ENCODE measurements at regions not wholly inside any gene's neighbourhood (a gene's known extent, or its start where the extent isn't known, plus 50 kb on each side); places are given as distances from the start of the nearest gene placed in this dataset.

DNA sequence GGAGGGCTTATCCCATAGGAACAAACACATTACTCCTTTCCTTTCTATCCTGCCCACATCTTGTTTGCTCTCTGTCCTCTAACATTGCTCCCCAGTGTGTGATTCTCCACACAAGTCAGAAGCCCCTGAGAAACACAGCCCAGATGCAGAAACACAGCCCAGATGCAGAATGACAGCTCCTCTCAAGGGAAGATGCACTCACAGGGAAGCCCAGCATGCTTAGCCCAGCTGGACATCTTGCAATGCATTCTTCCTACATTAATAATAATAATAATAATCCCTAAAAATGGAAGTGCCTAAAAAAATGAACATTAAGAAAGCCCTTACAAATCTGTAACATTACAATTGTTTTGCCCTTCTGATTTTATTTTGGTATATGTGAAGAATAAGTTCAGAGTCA is 172.1 kb downstream of the CBLN2 start:
- peaks cover 63% of the 10 kb centered on the region for H3K36me3 Mint-ChIP-seq
- H3K27me3 Mint-ChIP-seq (ENCODE audit: low read depth): peaks cover 6% of the 10 kb centered on the region; the same call in 1 of the 2 replicates
- no peak overlapping the region for H3K4me3 Mint-ChIP-seq
- DNase-seq (ENCODE audit: low spot score) (no peak), ATAC-seq (no peak)
- TF ChIP-seq, protein P1, sequence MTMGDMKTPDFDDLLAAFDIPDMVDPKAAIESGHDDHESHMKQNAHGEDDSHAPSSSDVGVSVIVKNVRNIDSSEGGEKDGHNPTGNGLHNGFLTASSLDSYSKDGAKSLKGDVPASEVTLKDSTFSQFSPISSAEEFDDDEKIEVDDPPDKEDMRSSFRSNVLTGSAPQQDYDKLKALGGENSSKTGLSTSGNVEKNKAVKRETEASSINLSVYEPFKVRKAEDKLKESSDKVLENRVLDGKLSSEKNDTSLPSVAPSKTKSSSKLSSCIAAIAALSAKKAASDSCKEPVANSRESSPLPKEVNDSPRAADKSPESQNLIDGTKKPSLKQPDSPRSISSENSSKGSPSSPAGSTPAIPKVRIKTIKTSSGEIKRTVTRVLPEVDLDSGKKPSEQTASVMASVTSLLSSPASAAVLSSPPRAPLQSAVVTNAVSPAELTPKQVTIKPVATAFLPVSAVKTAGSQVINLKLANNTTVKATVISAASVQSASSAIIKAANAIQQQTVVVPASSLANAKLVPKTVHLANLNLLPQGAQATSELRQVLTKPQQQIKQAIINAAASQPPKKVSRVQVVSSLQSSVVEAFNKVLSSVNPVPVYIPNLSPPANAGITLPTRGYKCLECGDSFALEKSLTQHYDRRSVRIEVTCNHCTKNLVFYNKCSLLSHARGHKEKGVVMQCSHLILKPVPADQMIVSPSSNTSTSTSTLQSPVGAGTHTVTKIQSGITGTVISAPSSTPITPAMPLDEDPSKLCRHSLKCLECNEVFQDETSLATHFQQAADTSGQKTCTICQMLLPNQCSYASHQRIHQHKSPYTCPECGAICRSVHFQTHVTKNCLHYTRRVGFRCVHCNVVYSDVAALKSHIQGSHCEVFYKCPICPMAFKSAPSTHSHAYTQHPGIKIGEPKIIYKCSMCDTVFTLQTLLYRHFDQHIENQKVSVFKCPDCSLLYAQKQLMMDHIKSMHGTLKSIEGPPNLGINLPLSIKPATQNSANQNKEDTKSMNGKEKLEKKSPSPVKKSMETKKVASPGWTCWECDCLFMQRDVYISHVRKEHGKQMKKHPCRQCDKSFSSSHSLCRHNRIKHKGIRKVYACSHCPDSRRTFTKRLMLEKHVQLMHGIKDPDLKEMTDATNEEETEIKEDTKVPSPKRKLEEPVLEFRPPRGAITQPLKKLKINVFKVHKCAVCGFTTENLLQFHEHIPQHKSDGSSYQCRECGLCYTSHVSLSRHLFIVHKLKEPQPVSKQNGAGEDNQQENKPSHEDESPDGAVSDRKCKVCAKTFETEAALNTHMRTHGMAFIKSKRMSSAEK (CRISPR knock-in tag; IDR thresholded peaks at IDR 0.05; ENCODE audit: borderline replicate concordance): no peak
- TF ChIP-seq TP53 (CRISPR knock-in tag; IDR thresholded peaks at IDR 0.05) (no peak), NFATC4 (CRISPR knock-in tag; IDR thresholded peaks at IDR 0.05) (no peak)
- POLR2A ChIA-PET: no interaction called here
- no peaks in the 10 kb centered on the region for H3K4me1 Mint-ChIP-seq
- CTCF ChIA-PET: no interaction called here
- H3K27ac Mint-ChIP-seq: no peak overlapping the region
- H3K9me3 Mint-ChIP-seq: peaks cover 76% of the 10 kb centered on the region

DNA sequence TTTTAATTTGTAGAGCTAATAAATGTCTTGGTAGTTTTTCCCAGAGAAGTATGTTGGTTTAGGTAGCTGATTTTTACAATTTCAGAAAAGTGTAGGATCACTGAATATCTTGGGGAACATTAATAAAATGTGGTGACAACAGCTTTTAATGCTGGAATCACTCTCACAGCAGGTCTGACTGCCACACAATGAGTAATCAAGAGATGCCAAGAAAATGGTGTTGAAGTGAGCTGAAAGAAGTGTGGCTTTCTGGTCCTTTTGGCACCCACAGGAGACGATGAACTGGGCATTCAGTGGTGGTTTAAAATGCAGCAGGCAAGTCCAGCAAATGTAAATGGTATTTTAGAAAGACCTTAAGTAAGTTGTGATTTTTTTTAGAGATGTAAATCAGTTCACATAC is 175.8 kb downstream of the CBLN2 start:
- ATAC-seq: no peak
- H3K27me3 Mint-ChIP-seq (ENCODE audit: low read depth): peaks cover 8% of the 10 kb centered on the region; the same call in 1 of the 2 replicates
- CTCF ChIA-PET: no interaction called here
- no peak overlapping the region for H3K4me3 Mint-ChIP-seq
- H3K9me3 Mint-ChIP-seq: peaks cover 67% of the 10 kb centered on the region
- POLR2A ChIA-PET: no interaction called here
- peaks cover 52% of the 10 kb centered on the region for H3K36me3 Mint-ChIP-seq
- H3K27ac Mint-ChIP-seq: no peak overlapping the region
- TF ChIP-seq, protein P2, sequence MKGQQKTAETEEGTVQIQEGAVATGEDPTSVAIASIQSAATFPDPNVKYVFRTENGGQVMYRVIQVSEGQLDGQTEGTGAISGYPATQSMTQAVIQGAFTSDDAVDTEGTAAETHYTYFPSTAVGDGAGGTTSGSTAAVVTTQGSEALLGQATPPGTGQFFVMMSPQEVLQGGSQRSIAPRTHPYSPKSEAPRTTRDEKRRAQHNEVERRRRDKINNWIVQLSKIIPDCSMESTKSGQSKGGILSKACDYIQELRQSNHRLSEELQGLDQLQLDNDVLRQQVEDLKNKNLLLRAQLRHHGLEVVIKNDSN (CRISPR knock-in tag; IDR thresholded peaks at IDR 0.05): no peak
- TF ChIP-seq NR2C2 (CRISPR knock-in tag; IDR thresholded peaks at IDR 0.05) (no peak), TCF7 (CRISPR knock-in tag; IDR thresholded peaks at IDR 0.05; ENCODE audit: low read depth) (no peak), JAZF1 (CRISPR knock-in tag; IDR thresholded peaks at IDR 0.05) (no peak), MXD4 (CRISPR knock-in tag; IDR thresholded peaks at IDR 0.05; ENCODE audit: borderline replicate concordance) (no peak)
- TF ChIP-seq, protein P3, sequence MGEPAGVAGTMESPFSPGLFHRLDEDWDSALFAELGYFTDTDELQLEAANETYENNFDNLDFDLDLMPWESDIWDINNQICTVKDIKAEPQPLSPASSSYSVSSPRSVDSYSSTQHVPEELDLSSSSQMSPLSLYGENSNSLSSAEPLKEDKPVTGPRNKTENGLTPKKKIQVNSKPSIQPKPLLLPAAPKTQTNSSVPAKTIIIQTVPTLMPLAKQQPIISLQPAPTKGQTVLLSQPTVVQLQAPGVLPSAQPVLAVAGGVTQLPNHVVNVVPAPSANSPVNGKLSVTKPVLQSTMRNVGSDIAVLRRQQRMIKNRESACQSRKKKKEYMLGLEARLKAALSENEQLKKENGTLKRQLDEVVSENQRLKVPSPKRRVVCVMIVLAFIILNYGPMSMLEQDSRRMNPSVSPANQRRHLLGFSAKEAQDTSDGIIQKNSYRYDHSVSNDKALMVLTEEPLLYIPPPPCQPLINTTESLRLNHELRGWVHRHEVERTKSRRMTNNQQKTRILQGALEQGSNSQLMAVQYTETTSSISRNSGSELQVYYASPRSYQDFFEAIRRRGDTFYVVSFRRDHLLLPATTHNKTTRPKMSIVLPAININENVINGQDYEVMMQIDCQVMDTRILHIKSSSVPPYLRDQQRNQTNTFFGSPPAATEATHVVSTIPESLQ (CRISPR knock-in tag; IDR thresholded peaks at IDR 0.05): no peak
- TF ChIP-seq, protein P4, sequence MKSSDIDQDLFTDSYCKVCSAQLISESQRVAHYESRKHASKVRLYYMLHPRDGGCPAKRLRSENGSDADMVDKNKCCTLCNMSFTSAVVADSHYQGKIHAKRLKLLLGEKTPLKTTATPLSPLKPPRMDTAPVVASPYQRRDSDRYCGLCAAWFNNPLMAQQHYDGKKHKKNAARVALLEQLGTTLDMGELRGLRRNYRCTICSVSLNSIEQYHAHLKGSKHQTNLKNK (CRISPR knock-in tag; IDR thresholded peaks at IDR 0.05): no peak
- TF ChIP-seq, protein P5, sequence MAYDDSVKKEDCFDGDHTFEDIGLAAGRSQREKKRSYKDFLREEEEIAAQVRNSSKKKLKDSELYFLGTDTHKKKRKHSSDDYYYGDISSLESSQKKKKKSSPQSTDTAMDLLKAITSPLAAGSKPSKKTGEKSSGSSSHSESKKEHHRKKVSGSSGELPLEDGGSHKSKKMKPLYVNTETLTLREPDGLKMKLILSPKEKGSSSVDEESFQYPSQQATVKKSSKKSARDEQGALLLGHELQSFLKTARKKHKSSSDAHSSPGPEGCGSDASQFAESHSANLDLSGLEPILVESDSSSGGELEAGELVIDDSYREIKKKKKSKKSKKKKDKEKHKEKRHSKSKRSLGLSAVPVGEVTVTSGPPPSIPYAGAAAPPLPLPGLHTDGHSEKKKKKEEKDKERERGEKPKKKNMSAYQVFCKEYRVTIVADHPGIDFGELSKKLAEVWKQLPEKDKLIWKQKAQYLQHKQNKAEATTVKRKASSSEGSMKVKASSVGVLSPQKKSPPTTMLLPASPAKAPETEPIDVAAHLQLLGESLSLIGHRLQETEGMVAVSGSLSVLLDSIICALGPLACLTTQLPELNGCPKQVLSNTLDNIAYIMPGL (CRISPR knock-in tag; IDR thresholded peaks at IDR 0.05): no peak
- no peaks in the 10 kb centered on the region for H3K4me1 Mint-ChIP-seq
- DNase-seq (ENCODE audit: low spot score): no peak

DNA sequence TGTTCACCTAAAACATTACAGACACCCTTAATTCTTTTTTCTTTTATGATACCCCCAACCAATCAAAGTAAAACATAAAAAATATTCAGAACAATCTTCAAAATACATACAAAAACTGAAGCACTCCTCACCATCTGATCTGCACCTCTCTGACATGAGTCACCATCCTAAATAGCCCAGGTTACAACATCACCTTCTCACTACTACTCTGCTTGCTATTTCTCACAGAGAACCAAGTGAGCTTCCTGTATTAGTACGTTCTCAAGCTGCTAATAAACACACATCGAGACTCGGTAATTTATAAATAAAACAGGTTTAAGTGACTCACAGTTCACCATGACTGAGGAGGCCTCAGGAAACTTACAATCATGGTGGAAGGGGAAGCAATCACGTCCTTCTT is 183.5 kb downstream of the CBLN2 start:
- ATAC-seq (no peak), DNase-seq (ENCODE audit: low spot score) (no peak)
- ChIA-PET POLR2A (no interaction called here), CTCF (no interaction called here)
- H3K9me3 Mint-ChIP-seq: peaks cover 73% of the 10 kb centered on the region
- H3K27ac Mint-ChIP-seq: no peak overlapping the region
- peaks cover 32% of the 10 kb centered on the region for H3K36me3 Mint-ChIP-seq
- H3K27me3 Mint-ChIP-seq (ENCODE audit: low read depth): peaks cover 17% of the 10 kb centered on the region
- H3K4me1 Mint-ChIP-seq: no peaks in the 10 kb centered on the region
- H3K4me3 Mint-ChIP-seq: no peak overlapping the region
- TF ChIP-seq ETV6 (CRISPR knock-in tag; IDR thresholded peaks at IDR 0.05) (no peak), FOXK1 (CRISPR knock-in tag; IDR thresholded peaks at IDR 0.05) (no peak), JAZF1 (CRISPR knock-in tag; IDR thresholded peaks at IDR 0.05) (no peak)
- TF ChIP-seq, protein P6, sequence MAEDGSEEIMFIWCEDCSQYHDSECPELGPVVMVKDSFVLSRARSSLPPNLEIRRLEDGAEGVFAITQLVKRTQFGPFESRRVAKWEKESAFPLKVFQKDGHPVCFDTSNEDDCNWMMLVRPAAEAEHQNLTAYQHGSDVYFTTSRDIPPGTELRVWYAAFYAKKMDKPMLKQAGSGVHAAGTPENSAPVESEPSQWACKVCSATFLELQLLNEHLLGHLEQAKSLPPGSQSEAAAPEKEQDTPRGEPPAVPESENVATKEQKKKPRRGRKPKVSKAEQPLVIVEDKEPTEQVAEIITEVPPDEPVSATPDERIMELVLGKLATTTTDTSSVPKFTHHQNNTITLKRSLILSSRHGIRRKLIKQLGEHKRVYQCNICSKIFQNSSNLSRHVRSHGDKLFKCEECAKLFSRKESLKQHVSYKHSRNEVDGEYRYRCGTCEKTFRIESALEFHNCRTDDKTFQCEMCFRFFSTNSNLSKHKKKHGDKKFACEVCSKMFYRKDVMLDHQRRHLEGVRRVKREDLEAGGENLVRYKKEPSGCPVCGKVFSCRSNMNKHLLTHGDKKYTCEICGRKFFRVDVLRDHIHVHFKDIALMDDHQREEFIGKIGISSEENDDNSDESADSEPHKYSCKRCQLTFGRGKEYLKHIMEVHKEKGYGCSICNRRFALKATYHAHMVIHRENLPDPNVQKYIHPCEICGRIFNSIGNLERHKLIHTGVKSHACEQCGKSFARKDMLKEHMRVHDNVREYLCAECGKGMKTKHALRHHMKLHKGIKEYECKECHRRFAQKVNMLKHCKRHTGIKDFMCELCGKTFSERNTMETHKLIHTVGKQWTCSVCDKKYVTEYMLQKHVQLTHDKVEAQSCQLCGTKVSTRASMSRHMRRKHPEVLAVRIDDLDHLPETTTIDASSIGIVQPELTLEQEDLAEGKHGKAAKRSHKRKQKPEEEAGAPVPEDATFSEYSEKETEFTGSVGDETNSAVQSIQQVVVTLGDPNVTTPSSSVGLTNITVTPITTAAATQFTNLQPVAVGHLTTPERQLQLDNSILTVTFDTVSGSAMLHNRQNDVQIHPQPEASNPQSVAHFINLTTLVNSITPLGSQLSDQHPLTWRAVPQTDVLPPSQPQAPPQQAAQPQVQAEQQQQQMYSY (CRISPR knock-in tag; IDR thresholded peaks at IDR 0.05): no peak
- TF ChIP-seq, protein P3 (CRISPR knock-in tag; IDR thresholded peaks at IDR 0.05): no peak
